Stimulated activated CD4-positive, alpha-beta T cell treated with anti-CD3 and anti-CD28 coated beads, Interleukin-1b, Interleukin-23, amount 100 ng/mL, for 24 hours (primary cell): ENCODE measurements at regions not wholly inside any gene's neighbourhood (a gene's known extent, or its start where the extent isn't known, plus 50 kb on each side); places are given as distances from the start of the nearest gene placed in this dataset.

Experiments
- DNase-seq, 4 experiments: peaks; one replicate each; pipeline ENCODE4 v3.0.0-alpha.2; 2020; ENCODE audit warnings: low read depth in 4 of 4, low spot score in 1 of 4

GRCh38 chr1:192521734-192522133 lies 53.8 kb upstream of the RGS1 start:
- DNase-seq: no peak

- DNase-seq: no peak
Observed at GRCh38 chr1:192522673-192523072, 52.9 kb upstream of the RGS1 start.

GRCh38 chr1:192524223-192524622 lies 51.4 kb upstream of the RGS1 start:
- DNase-seq: no peak
